K562 (cell line): ENCODE measurements at regions not wholly inside any gene's neighbourhood (a gene's known extent, or its start where the extent isn't known, plus 50 kb on each side); places are given as distances from the start of the nearest gene placed in this dataset.

Source experiments
- BACH1 ChIP-seq: fragments of 200-800 bp; sonication (Bioruptor generic); IDR thresholded peaks from 2 replicates; pipeline ENCODE4 v1.6.1; 2016; ENCODE audit warnings: missing genetic modification characterization, missing compliant biosample characterization
- BRCA1 ChIP-seq, 2 experiments: fragments of 450-650 bp in 1 of 2; sonication (generic) in 1 of 2; formaldehyde crosslinking in 1 of 2; IDR thresholded peaks; 2 replicates each; pipeline versions ENCODE4 v1.5.0 to v1.6.1; 2017 to 2020; ENCODE audit warnings: mild to moderate bottlenecking in 1 of 2, missing genetic modification reagents in 1 of 2
- CBX8 ChIP-seq: fragments of 200-600 bp; sonication (generic); IDR thresholded peaks from 2 replicates; pipeline ENCODE4 v1.6.1; 2012; ENCODE audit warnings: borderline replicate concordance, mixed run types, low read depth, mild to moderate bottlenecking, moderate library complexity, mixed read lengths, low read length, control low read depth, inconsistent platforms; ENCODE audit not compliant: poor library complexity, severe bottlenecking; ENCODE audit errors: extremely low read depth
- CTCF ChIP-seq, 3 experiments: IDR thresholded peaks in 2 of 3; conservative IDR thresholded peaks in 1 of 3; 2 replicates each; pipeline ENCODE4 v1.5.1; 2011 to 2012; ENCODE audit warnings: low read length in 3 of 3, mild to moderate bottlenecking in 3 of 3, control low read depth in 2 of 3, improper control_type of control experiment in 1 of 3, inconsistent platforms in 1 of 3, low read depth in 1 of 3, mixed read lengths in 1 of 3, moderate library complexity in 1 of 3; ENCODE audit not compliant: insufficient read depth in 2 of 3
- EZH2 ChIP-seq: IDR thresholded peaks from 2 replicates; pipeline ENCODE4 v1.6.1; 2012; ENCODE audit warnings: low read depth, mild to moderate bottlenecking, inconsistent platforms, low read length, borderline replicate concordance
- KLF6 ChIP-seq: fragments of 250-450 bp; sonication (Bioruptor Pico); IDR thresholded peaks from 2 replicates; pipeline ENCODE4 v1.4.0; 2020; ENCODE audit warnings: mild to moderate bottlenecking, moderate library complexity, borderline replicate concordance
- MXI1 ChIP-seq: IDR thresholded peaks from 2 replicates; pipeline ENCODE4 v1.6.1; 2011; ENCODE audit warnings: low read depth, mild to moderate bottlenecking, improper control_type of control experiment, low read length
- NFATC3 ChIP-seq: fragments of 450-650 bp; IDR thresholded peaks from 2 replicates; pipeline ENCODE4 v1.6.1; 2017; ENCODE audit warnings: mild to moderate bottlenecking
- POLR2A ChIP-seq: fragments of 450-650 bp; conservative IDR thresholded peaks from 2 replicates; pipeline ENCODE4 v1.6.1; 2016
- PRPF4 ChIP-seq: fragments of 200-400 bp; formaldehyde crosslinking; IDR thresholded peaks from one replicate; pipeline ENCODE4 v1.6.1; 2017; ENCODE audit warnings: low read length, low read depth, mild to moderate bottlenecking; ENCODE audit not compliant: insufficient read depth, poor library complexity, severe bottlenecking
- RAD21 ChIP-seq, 2 experiments: fragments of 250-450 bp in 1 of 2; fragments of 450-650 bp in 1 of 2; sonication (Bioruptor Pico) in 1 of 2; formaldehyde crosslinking in 1 of 2; IDR thresholded peaks in 1 of 2; conservative IDR thresholded peaks in 1 of 2; 2 replicates each; pipeline versions ENCODE4 v1.4.0 to v1.8.0; 2020 to 2022; ENCODE audit warnings: mild to moderate bottlenecking in 2 of 2, moderate library complexity in 1 of 2
- RCOR1 ChIP-seq, 2 experiments: IDR thresholded peaks; 2 replicates each; pipeline ENCODE4 v1.6.1; 2012; ENCODE audit warnings: low read depth in 2 of 2, low read length in 2 of 2, borderline replicate concordance in 1 of 2, improper control_type of control experiment in 1 of 2
- ZBTB8A ChIP-seq: fragments of 450-650 bp; IDR thresholded peaks from 2 replicates; pipeline ENCODE4 v1.6.1; 2018; ENCODE audit warnings: mild to moderate bottlenecking, moderate library complexity; ENCODE audit not compliant: partially characterized antibody

GRCh38 chr1:73627723-73628122 is 570.3 kb downstream of the LRRIQ3 start:
- TF ChIP-seq EZH2 (no peak), RCOR1 (IDR thresholded peaks at IDR 0.05; ENCODE audit: borderline replicate concordance in 1 of 2, low read depth in 2 of 2, low read length in 2 of 2) (no peak), POLR2A (no peak), NFATC3 (no peak), PRPF4 (no peak), RAD21 (CRISPR knock-in tag; conservative IDR thresholded peaks at IDR 0.05 in 1 of 2, IDR thresholded peaks at IDR 0.05 in 1 of 2) (no peak), BRCA1 (IDR thresholded peaks at IDR 0.05) (no peak), BRCA1 (CRISPR knock-in tag; IDR thresholded peaks at IDR 0.05) (no peak), ZBTB8A (no peak), CBX8 (no peak), KLF6 (CRISPR knock-in tag) (no peak), BACH1 (tag) (no peak), CTCF (IDR thresholded peaks at IDR 0.05 in 2 of 3, conservative IDR thresholded peaks at IDR 0.05 in 1 of 3; ENCODE audit: insufficient read depth in 2 of 3, low read depth in 1 of 3, low read length in 3 of 3) (no peak), MXI1 (no peak)
